ENCODE measurements at regions not wholly inside any gene's neighbourhood (a gene's known extent, or its start where the extent isn't known, plus 50 kb on each side); places are given as distances from the start of the nearest gene placed in this dataset.
"Not testable (repeated sequence)": the region's sequence is repeated elsewhere in the genome, so short reads cannot be mapped to it uniquely, and the experiment has no call there.

GRCh38 chr2:154576699-154577098 lies 121.8 kb upstream of the KCNJ3 start:
- not testable (repeated sequence) for TF ChIP-seq CTCF (IDR thresholded peaks at IDR 0.05; ENCODE audit: low read length); EZH2 (IDR thresholded peaks at IDR 0.05; ENCODE audit: borderline replicate concordance, low read length)

Measured in OCI-LY1 (cell line).